ENCODE measurements at regions not wholly inside any gene's neighbourhood (a gene's known extent, or its start where the extent isn't known, plus 50 kb on each side); places are given as distances from the start of the nearest gene placed in this dataset.

DNA sequence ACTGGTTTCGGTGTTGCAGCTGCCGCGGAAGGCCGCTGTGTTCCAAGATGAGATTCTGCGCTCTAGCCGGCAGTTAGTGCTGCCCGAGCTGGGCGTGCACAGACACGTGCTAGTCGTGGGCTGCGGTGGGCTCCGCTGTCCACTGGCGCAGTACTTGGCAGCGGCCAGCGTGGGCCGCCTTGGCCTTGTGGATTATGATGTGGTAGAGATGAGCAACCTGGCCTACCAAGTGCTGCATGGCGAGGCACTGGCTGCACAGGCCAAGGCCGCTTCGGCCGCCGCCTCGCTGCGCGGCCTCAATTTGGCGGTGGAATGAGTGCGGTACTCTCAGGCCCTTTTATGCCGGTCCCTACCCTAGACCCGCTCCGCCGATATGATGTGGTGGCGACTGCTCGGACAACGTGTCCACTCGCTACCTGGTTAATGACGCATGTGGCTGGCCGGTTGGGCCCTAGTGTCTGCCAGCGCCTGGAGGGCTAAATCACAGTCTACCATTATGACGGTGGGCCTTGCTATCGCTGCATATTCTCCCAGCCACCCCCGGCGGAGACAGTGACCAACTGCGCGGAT is 102.2 kb downstream of the SNAPC1 start:
- TF ChIP-seq, protein P1, sequence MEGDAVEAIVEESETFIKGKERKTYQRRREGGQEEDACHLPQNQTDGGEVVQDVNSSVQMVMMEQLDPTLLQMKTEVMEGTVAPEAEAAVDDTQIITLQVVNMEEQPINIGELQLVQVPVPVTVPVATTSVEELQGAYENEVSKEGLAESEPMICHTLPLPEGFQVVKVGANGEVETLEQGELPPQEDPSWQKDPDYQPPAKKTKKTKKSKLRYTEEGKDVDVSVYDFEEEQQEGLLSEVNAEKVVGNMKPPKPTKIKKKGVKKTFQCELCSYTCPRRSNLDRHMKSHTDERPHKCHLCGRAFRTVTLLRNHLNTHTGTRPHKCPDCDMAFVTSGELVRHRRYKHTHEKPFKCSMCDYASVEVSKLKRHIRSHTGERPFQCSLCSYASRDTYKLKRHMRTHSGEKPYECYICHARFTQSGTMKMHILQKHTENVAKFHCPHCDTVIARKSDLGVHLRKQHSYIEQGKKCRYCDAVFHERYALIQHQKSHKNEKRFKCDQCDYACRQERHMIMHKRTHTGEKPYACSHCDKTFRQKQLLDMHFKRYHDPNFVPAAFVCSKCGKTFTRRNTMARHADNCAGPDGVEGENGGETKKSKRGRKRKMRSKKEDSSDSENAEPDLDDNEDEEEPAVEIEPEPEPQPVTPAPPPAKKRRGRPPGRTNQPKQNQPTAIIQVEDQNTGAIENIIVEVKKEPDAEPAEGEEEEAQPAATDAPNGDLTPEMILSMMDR (IDR thresholded peaks at IDR 0.05; ENCODE audit: borderline replicate concordance, extremely low read depth, low read length, poor library complexity, severe bottlenecking) = no peak
- no peak for TF ChIP-seq EZH2 (IDR thresholded peaks at IDR 0.05; ENCODE audit: borderline replicate concordance, low read depth, low read length, severe bottlenecking)
